SK-N-SH (cell line): ENCODE measurements at regions not wholly inside any gene's neighbourhood (a gene's known extent, or its start where the extent isn't known, plus 50 kb on each side); places are given as distances from the start of the nearest gene placed in this dataset.

Experiments used
- EP300 ChIP-seq, 2 experiments: IDR thresholded peaks; 2 replicates each; pipeline versions ENCODE4 v1.4.0 to v1.6.1; 2012; ENCODE audit warnings: borderline replicate concordance in 1 of 2, low read depth in 1 of 2, low read length in 1 of 2
- POLR2AphosphoS5 ChIP-seq: IDR thresholded peaks from 2 replicates; pipeline ENCODE4 v1.6.1; 2012; ENCODE audit warnings: low read depth, low read length
- RAD21 ChIP-seq: IDR thresholded peaks from 2 replicates; pipeline ENCODE4 v1.6.1; 2012; ENCODE audit warnings: mild to moderate bottlenecking, low read length
- TF ChIP-seq, protein P1 (sequence below): IDR thresholded peaks from 2 replicates; pipeline ENCODE4 v1.6.1; 2012; ENCODE audit warnings: mild to moderate bottlenecking, low read depth, low read length, moderate library complexity

DNA sequence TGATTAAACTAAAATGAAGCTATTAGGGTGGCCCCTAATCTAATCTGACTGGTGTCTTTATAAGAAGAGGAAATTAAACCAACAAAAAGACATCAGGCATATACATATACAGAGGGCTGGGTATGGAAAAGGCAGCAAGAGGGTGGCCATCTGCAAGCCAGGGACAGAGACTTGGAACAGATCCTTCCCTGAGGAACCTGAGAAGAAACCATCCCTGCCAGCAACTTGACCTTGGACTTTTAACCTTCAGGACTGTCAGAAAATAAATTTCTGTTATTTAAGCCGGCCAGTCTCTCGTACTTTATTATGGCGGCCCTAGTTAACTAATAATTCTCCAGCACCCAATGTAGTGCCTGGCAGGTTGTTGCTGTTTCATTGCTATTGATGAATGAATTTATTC lies 361.5 kb upstream of the PDGFD start:
- TF ChIP-seq, protein P1, sequence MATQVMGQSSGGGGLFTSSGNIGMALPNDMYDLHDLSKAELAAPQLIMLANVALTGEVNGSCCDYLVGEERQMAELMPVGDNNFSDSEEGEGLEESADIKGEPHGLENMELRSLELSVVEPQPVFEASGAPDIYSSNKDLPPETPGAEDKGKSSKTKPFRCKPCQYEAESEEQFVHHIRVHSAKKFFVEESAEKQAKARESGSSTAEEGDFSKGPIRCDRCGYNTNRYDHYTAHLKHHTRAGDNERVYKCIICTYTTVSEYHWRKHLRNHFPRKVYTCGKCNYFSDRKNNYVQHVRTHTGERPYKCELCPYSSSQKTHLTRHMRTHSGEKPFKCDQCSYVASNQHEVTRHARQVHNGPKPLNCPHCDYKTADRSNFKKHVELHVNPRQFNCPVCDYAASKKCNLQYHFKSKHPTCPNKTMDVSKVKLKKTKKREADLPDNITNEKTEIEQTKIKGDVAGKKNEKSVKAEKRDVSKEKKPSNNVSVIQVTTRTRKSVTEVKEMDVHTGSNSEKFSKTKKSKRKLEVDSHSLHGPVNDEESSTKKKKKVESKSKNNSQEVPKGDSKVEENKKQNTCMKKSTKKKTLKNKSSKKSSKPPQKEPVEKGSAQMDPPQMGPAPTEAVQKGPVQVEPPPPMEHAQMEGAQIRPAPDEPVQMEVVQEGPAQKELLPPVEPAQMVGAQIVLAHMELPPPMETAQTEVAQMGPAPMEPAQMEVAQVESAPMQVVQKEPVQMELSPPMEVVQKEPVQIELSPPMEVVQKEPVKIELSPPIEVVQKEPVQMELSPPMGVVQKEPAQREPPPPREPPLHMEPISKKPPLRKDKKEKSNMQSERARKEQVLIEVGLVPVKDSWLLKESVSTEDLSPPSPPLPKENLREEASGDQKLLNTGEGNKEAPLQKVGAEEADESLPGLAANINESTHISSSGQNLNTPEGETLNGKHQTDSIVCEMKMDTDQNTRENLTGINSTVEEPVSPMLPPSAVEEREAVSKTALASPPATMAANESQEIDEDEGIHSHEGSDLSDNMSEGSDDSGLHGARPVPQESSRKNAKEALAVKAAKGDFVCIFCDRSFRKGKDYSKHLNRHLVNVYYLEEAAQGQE: no peak
- no peak for TF ChIP-seq EP300 (IDR thresholded peaks at IDR 0.05; ENCODE audit: borderline replicate concordance in 1 of 2, low read depth in 1 of 2, low read length in 1 of 2)
- TF ChIP-seq RAD21: no peak
- TF ChIP-seq POLR2AphosphoS5: no peak
